ENCODE measurements at regions not wholly inside any gene's neighbourhood (a gene's known extent, or its start where the extent isn't known, plus 50 kb on each side); places are given as distances from the start of the nearest gene placed in this dataset.

GRCh38 chr10:108662975-108663374, 1260.3 kb downstream of the XPNPEP1 start:
- Histone ChIP-seq H3K36me3 (ENCODE audit: low read depth) (no peaks in the 10 kb centered on the region), H3K9me3 (ENCODE audit: severe bottlenecking) (no peaks in the 10 kb centered on the region), H3K4me1 (ENCODE audit: insufficient read depth, poor library complexity, severe bottlenecking) (no peaks in the 10 kb centered on the region), H3K27me3 (ENCODE audit: insufficient read depth, poor library complexity, severe bottlenecking) (no peaks in the 10 kb centered on the region), H3K27ac (ENCODE audit: poor library complexity, severe bottlenecking) (no peak overlapping the region), H3K4me3 (ENCODE audit: severe bottlenecking) (no peak overlapping the region)
- DNase-seq (ENCODE audit: low spot score) (no peak), ATAC-seq (ENCODE audit: low read depth) (no peak)
- no peak for TF ChIP-seq CTCF (IDR thresholded peaks at IDR 0.05; ENCODE audit: poor library complexity, severe bottlenecking)

GRCh38 chr10:108655057-108655456, 1268.3 kb downstream of the XPNPEP1 start:
- DNase-seq (ENCODE audit: low spot score) (no peak), ATAC-seq (ENCODE audit: low read depth) (no peak)
- Histone ChIP-seq H3K4me1 (ENCODE audit: insufficient read depth, poor library complexity, severe bottlenecking) (no peaks in the 10 kb centered on the region), H3K9me3 (ENCODE audit: severe bottlenecking) (no peaks in the 10 kb centered on the region), H3K27me3 (ENCODE audit: insufficient read depth, poor library complexity, severe bottlenecking) (no peaks in the 10 kb centered on the region), H3K4me3 (ENCODE audit: severe bottlenecking) (no peak overlapping the region), H3K27ac (ENCODE audit: poor library complexity, severe bottlenecking) (no peak overlapping the region), H3K36me3 (ENCODE audit: low read depth) (no peaks in the 10 kb centered on the region)
- TF ChIP-seq CTCF (IDR thresholded peaks at IDR 0.05; ENCODE audit: poor library complexity, severe bottlenecking): no peak

GRCh38 chr10:108653531-108653930, 1269.8 kb downstream of the XPNPEP1 start:
- ATAC-seq (ENCODE audit: low read depth) (no peak), DNase-seq (ENCODE audit: low spot score) (no peak)
- H3K4me1 ChIP-seq (ENCODE audit: insufficient read depth, poor library complexity, severe bottlenecking): no peaks in the 10 kb centered on the region
- no peaks in the 10 kb centered on the region for H3K27me3 ChIP-seq (ENCODE audit: insufficient read depth, poor library complexity, severe bottlenecking)
- no peak overlapping the region for H3K27ac ChIP-seq (ENCODE audit: poor library complexity, severe bottlenecking)
- no peaks in the 10 kb centered on the region for H3K9me3 ChIP-seq (ENCODE audit: severe bottlenecking)
- H3K36me3 ChIP-seq (ENCODE audit: low read depth): no peaks in the 10 kb centered on the region
- TF ChIP-seq CTCF (IDR thresholded peaks at IDR 0.05; ENCODE audit: poor library complexity, severe bottlenecking): no peak
- no peak overlapping the region for H3K4me3 ChIP-seq (ENCODE audit: severe bottlenecking)

- ATAC-seq (ENCODE audit: low read depth): no peak
Measured at GRCh38 chr10:108639010-108639409, 1284.3 kb downstream of the XPNPEP1 start.

More at GRCh38 chr10:108639010-108639409, 1284.3 kb downstream of the XPNPEP1 start:
- no peak for DNase-seq (ENCODE audit: low spot score)
- Histone ChIP-seq H3K27ac (ENCODE audit: poor library complexity, severe bottlenecking) (no peak overlapping the region), H3K4me1 (ENCODE audit: insufficient read depth, poor library complexity, severe bottlenecking) (no peaks in the 10 kb centered on the region), H3K4me3 (ENCODE audit: severe bottlenecking) (no peak overlapping the region), H3K9me3 (ENCODE audit: severe bottlenecking) (no peaks in the 10 kb centered on the region), H3K36me3 (ENCODE audit: low read depth) (no peaks in the 10 kb centered on the region), H3K27me3 (ENCODE audit: insufficient read depth, poor library complexity, severe bottlenecking) (no peaks in the 10 kb centered on the region)
- TF ChIP-seq CTCF (IDR thresholded peaks at IDR 0.05; ENCODE audit: poor library complexity, severe bottlenecking): no peak
